CD8-positive, alpha-beta memory T cell (primary cell): ENCODE measurements at regions not wholly inside any gene's neighbourhood (a gene's known extent, or its start where the extent isn't known, plus 50 kb on each side); places are given as distances from the start of the nearest gene placed in this dataset.
"Not testable (repeated sequence)": the region's sequence is repeated elsewhere in the genome, so short reads cannot be mapped to it uniquely, and the experiment has no call there.

Source experiments
- CTCF ChIA-PET: fragments of 350-600 bp; sonication (Branson Sonifier 250); formaldehyde crosslinking; loops from one replicate; lab custom pipeline; 2021; ENCODE audit warnings: antibody characterized with exemption; lab: Charles Lee
- POLR2A ChIA-PET: fragments of 350-600 bp; sonication (Branson Sonifier 250); formaldehyde crosslinking; loops from one replicate; lab custom pipeline; 2021; ENCODE audit warnings: antibody characterized with exemption; lab: Charles Lee
- DNase-seq, 5 donors: peaks; one replicate each; pipeline versions ENCODE4 v3.0.0 to v3.0.0-alpha.2; 2020 to 2022; ENCODE audit warnings: mixed read lengths in 1 of 5
- H3K27ac ChIP-seq: one replicate; pipeline ENCODE4 v1.7.0; 2013; ENCODE audit warnings: low read depth, mild to moderate bottlenecking, low read length, moderate library complexity
- H3K27me3 ChIP-seq: 2 replicates; pipeline ENCODE4 v1.7.0; 2013; ENCODE audit warnings: low read length, mild to moderate bottlenecking; ENCODE audit not compliant: insufficient read depth, poor library complexity, severe bottlenecking
- H3K36me3 ChIP-seq: 2 replicates; pipeline ENCODE4 v1.7.0; 2013; ENCODE audit warnings: mild to moderate bottlenecking, low read length, moderate library complexity; ENCODE audit not compliant: insufficient read depth
- H3K4me1 ChIP-seq: 2 replicates; pipeline ENCODE4 v1.7.0; 2013; ENCODE audit warnings: mild to moderate bottlenecking, low read length, moderate library complexity; ENCODE audit not compliant: insufficient read depth
- H3K4me3 ChIP-seq: 2 replicates; pipeline ENCODE4 v1.7.0; 2013; ENCODE audit warnings: mild to moderate bottlenecking, low read length
- H3K9me3 ChIP-seq: 2 replicates; pipeline ENCODE4 v1.7.0; 2013; ENCODE audit warnings: mild to moderate bottlenecking, low read length
- H3K27ac Mint-ChIP-seq, 8 donors: one replicate each; pipeline ENCODE4 v1.8.0; 2020 to 2021; ENCODE audit warnings: mixed read lengths in 8 of 8, mild to moderate bottlenecking in 6 of 8, inconsistent platforms in 3 of 8, moderate library complexity in 3 of 8
- H3K27me3 Mint-ChIP-seq, 2 donors: one replicate each; pipeline ENCODE4 v1.8.0; 2020 to 2021; ENCODE audit warnings: mixed read lengths in 2 of 2, mild to moderate bottlenecking in 1 of 2, moderate library complexity in 1 of 2
- H3K36me3 Mint-ChIP-seq, 3 donors: one replicate each; pipeline ENCODE4 v1.8.0; 2020 to 2021; ENCODE audit warnings: mixed read lengths in 3 of 3, inconsistent platforms in 1 of 3, mild to moderate bottlenecking in 1 of 3
- H3K4me1 Mint-ChIP-seq, 3 donors: one replicate each; pipeline ENCODE4 v1.8.0; 2020 to 2021; ENCODE audit warnings: mixed read lengths in 3 of 3, inconsistent platforms in 1 of 3, mild to moderate bottlenecking in 1 of 3
- H3K4me3 Mint-ChIP-seq, 7 donors: one replicate each; pipeline ENCODE4 v1.8.0; 2020 to 2021; ENCODE audit warnings: mixed read lengths in 7 of 7, mild to moderate bottlenecking in 6 of 7, moderate library complexity in 4 of 7, inconsistent platforms in 2 of 7
- H3K9me3 Mint-ChIP-seq, 5 donors: one replicate each; pipeline ENCODE4 v1.8.0; 2020 to 2022; ENCODE audit warnings: mixed read lengths in 5 of 5, mild to moderate bottlenecking in 3 of 5, moderate library complexity in 2 of 5, inconsistent platforms in 1 of 5

GRCh38 chr10:45229823-45230222 lies 85.6 kb downstream of the OR13A1 start:
- Mint-ChIP-seq H3K9me3 (peaks cover 12 to 17% (median 15%) of the 10 kb centered on the region in 5 donors), H3K27me3 (peaks cover 6 to 31% of the 10 kb centered on the region in 2 donors), H3K27ac (no peak overlapping the region), H3K4me3 (no peak overlapping the region), H3K4me1 (no peaks in the 10 kb centered on the region), H3K36me3 (peaks cover 0 to 10% (median 0%) of the 10 kb centered on the region in 3 donors)
- ChIA-PET POLR2A (no interaction called here), CTCF (no interaction called here)
- Histone ChIP-seq H3K4me1 (no peaks in the 10 kb centered on the region), H3K36me3 (no peaks in the 10 kb centered on the region), H3K27ac (no peak overlapping the region), H3K27me3 (no peaks in the 10 kb centered on the region), H3K4me3 (no peak overlapping the region), H3K9me3 (no peaks in the 10 kb centered on the region)
- no peak for DNase-seq

GRCh38 chr10:45235260-45235769 lies 80.1 kb downstream of the OR13A1 start:
- H3K4me1 ChIP-seq, H3K4me3 ChIP-seq, H3K36me3 Mint-ChIP-seq, H3K9me3 ChIP-seq, H3K27ac Mint-ChIP-seq, POLR2A ChIA-PET, H3K27me3 ChIP-seq, H3K27ac ChIP-seq, H3K4me3 Mint-ChIP-seq, H3K4me1 Mint-ChIP-seq, H3K9me3 Mint-ChIP-seq, H3K36me3 ChIP-seq: not testable (repeated sequence)
- CTCF ChIA-PET: interaction anchor here (1.3 to 2.1 kb wide), 4 partner anchors 11 to 18 kb away, joined by 4 to 16 read pairs (median 8); no protein-coding TSS in a partner anchor
- peaks cover 10 to 20% of the 10 kb centered on the region in 2 donors for H3K27me3 Mint-ChIP-seq
- peak; percentile 20 to 66 (median 50) for DNase-seq

DNA sequence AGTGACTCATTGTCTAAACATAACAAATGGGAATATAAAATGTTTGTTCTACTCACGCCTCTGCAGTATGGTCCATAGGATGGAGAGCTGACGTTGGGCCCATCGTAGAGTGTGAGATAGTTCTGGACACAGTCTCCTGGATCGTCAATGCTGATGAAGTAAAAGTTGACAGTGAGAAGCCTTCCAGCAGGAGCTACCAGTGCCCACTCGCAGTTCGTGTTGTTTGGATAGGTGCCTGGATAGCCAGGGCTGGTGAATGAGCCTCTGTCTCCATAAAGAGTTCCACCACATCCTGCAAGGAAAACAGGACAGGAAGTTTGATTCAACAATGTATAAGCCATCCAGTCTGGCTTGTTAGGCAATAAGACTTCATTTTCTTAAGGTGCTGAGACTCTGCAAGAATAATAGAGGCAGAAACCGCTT lies 79.6 kb downstream of the OR13A1 start:
- no peaks in the 10 kb centered on the region for H3K9me3 Mint-ChIP-seq
- DNase-seq: no peak
- no peak overlapping the region for H3K27ac ChIP-seq
- POLR2A ChIA-PET: no interaction called here
- no peak overlapping the region for H3K4me3 ChIP-seq
- H3K4me1 Mint-ChIP-seq: no peaks in the 10 kb centered on the region
- H3K9me3 ChIP-seq: no peaks in the 10 kb centered on the region
- H3K4me3 Mint-ChIP-seq: no peak overlapping the region
- no peak overlapping the region for H3K27ac Mint-ChIP-seq
- no peaks in the 10 kb centered on the region for H3K36me3 Mint-ChIP-seq
- peaks cover 10 to 16% of the 10 kb centered on the region in 2 donors for H3K27me3 Mint-ChIP-seq
- CTCF ChIA-PET: interaction anchor here (1.3 to 2.1 kb wide), 4 partner anchors 10 to 19 kb away, joined by 4 to 16 read pairs (median 8); no protein-coding TSS in a partner anchor
- H3K27me3 ChIP-seq: no peaks in the 10 kb centered on the region
- no peaks in the 10 kb centered on the region for H3K36me3 ChIP-seq
- H3K4me1 ChIP-seq: no peaks in the 10 kb centered on the region

DNA sequence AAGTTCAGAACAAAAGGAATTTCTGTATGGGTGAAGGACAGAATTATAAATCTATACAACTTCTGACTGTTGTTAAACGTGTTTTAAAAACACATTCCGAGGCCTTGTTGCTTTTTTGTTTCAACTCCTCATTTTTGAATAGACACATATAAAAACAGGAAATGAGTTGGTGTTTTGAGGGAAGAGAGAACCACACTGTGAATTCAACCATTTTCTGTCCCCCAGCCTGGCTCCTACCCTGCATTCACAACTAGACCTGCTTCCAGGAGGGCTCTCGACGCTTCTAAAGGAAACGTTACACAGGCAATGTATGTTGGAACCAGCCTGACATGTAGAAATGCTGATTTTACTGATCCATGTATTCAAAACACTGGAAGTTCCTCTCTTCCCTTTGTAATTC lies 76.5 kb downstream of the OR13A1 start:
- ChIA-PET CTCF (no interaction called here), POLR2A (no interaction called here)
- Mint-ChIP-seq H3K4me3 (no peak overlapping the region), H3K27ac (no peak overlapping the region), H3K9me3 (no peaks in the 10 kb centered on the region), H3K4me1 (peaks cover 0 to 3% (median 0%) of the 10 kb centered on the region in 3 donors), H3K27me3 (peaks cover 3 to 6% of the 10 kb centered on the region in 2 donors), H3K36me3 (no peaks in the 10 kb centered on the region)
- Histone ChIP-seq H3K27me3 (no peaks in the 10 kb centered on the region), H3K4me3 (no peak overlapping the region), H3K27ac (no peak overlapping the region), H3K9me3 (no peaks in the 10 kb centered on the region), H3K36me3 (no peaks in the 10 kb centered on the region), H3K4me1 (no peaks in the 10 kb centered on the region)
- no peak for DNase-seq

DNA sequence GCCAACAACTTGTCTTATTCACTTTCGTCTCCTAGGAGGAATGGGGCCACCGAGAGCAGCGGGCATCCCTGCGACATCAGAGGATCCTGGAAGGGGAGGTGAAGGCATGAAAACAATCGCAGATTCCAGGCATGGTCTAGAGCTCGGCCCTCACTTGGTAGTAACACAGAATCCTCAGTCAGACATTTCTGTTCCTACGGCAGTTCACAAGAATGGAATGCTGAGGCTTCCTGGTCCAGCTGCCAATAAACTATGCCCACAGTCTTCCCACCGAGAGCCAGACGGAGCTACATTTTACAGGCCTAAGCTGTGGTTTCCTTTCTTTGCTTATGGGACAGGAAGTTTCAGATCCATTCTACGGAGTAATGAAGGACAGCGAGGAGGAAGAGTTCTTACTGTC lies 75.8 kb downstream of the OR13A1 start:
- Mint-ChIP-seq H3K36me3 (no peaks in the 10 kb centered on the region), H3K9me3 (no peaks in the 10 kb centered on the region), H3K4me3 (no peak overlapping the region), H3K4me1 (peaks cover 0 to 3% (median 0%) of the 10 kb centered on the region in 3 donors), H3K27me3 (peaks cover 4 to 8% of the 10 kb centered on the region in 2 donors), H3K27ac (no peak overlapping the region)
- Histone ChIP-seq H3K4me3 (no peak overlapping the region), H3K9me3 (no peaks in the 10 kb centered on the region), H3K4me1 (no peaks in the 10 kb centered on the region), H3K27me3 (no peaks in the 10 kb centered on the region), H3K27ac (no peak overlapping the region), H3K36me3 (no peaks in the 10 kb centered on the region)
- CTCF ChIA-PET: no interaction called here
- DNase-seq: no peak
- POLR2A ChIA-PET: no interaction called here

DNA sequence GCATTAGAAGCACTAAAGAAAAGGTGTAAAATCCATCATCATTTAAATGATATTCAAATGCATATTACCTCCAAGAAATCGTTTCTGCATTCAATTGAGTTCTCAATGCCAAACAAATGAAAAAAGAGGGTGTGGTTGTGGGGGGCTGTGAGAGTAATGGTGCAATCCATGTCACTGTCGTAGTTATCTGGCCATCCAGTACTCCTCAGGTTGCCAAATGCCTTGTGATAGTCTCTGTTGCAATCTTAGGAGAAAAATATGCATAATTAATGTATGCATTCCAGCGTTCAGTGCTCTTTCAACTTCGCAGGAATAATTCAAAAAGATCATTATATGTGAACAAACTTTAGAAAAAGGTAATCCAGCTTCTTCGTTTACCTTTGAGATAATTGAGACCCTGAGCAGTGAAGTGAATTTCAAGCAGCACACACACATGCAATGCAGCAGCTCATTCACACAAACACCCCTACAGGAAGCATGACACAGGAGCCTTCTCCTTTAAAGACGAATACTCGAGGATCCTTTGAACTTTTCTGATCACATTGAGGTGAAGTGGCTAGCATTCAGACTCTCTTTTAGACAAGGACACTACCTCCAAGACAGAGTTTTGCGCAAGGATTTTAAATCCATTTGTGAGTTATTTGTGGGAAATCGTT lies 73.4 kb downstream of the OR13A1 start:
- DNase-seq: no peak
- POLR2A ChIA-PET: no interaction called here
- peaks cover 4% of the 10 kb centered on the region in 2 donors for H3K27me3 Mint-ChIP-seq
- Histone ChIP-seq H3K27me3 (no peaks in the 10 kb centered on the region), H3K4me1 (no peaks in the 10 kb centered on the region), H3K27ac (no peak overlapping the region), H3K36me3 (no peaks in the 10 kb centered on the region), H3K4me3 (no peak overlapping the region), H3K9me3 (no peaks in the 10 kb centered on the region)
- no peaks in the 10 kb centered on the region for H3K36me3 Mint-ChIP-seq
- H3K4me1 Mint-ChIP-seq: peaks cover 0 to 3% (median 0%) of the 10 kb centered on the region in 3 donors
- peak overlapping the region in 1 of 8 donors; percentile 16 for H3K27ac Mint-ChIP-seq
- no peak overlapping the region for H3K4me3 Mint-ChIP-seq
- CTCF ChIA-PET: interaction anchor here (1.8 kb wide), 1 partner anchor 8 kb away, joined by 7 read pairs; no protein-coding TSS in a partner anchor
- H3K9me3 Mint-ChIP-seq: no peaks in the 10 kb centered on the region

DNA sequence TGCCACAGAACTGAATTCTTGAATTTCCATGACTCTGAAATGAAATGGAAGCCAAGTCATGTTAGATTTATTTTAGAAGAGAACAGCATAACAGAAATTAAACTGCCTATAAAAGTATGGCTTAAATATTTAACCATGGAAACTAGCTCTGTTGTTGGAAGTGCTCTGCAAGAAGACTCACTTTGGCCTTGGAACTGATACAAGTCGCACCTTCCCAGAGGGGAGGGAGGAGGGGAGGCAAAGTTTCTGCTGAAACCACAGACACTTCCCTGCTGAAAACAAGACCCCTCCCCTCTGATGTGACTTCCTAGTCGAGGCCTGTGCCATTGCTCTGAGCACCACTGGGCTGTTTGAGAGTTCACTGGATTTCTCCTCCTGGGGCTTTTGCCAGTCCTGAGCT lies 72.1 kb downstream of the OR13A1 start:
- Mint-ChIP-seq H3K27me3 (peaks cover 4% of the 10 kb centered on the region in 2 donors), H3K4me1 (peaks cover 0 to 3% (median 0%) of the 10 kb centered on the region in 3 donors), H3K9me3 (no peaks in the 10 kb centered on the region), H3K4me3 (no peak overlapping the region), H3K27ac (peak overlapping the region in 1 of 8 donors; percentile 25), H3K36me3 (no peaks in the 10 kb centered on the region)
- DNase-seq: no peak
- no peaks in the 10 kb centered on the region for H3K4me1 ChIP-seq
- H3K27ac ChIP-seq: no peak overlapping the region
- no peaks in the 10 kb centered on the region for H3K27me3 ChIP-seq
- H3K36me3 ChIP-seq: no peaks in the 10 kb centered on the region
- H3K9me3 ChIP-seq: no peaks in the 10 kb centered on the region
- no peak overlapping the region for H3K4me3 ChIP-seq
- ChIA-PET POLR2A (no interaction called here), CTCF (no interaction called here)

- POLR2A ChIA-PET: no interaction called here
- no peaks in the 10 kb centered on the region for H3K27me3 ChIP-seq
- no peak for DNase-seq
- no peak overlapping the region for H3K4me3 ChIP-seq
- H3K27me3 Mint-ChIP-seq: peaks cover 6 to 17% of the 10 kb centered on the region in 2 donors
- H3K9me3 ChIP-seq: no peaks in the 10 kb centered on the region
- H3K36me3 ChIP-seq: no peaks in the 10 kb centered on the region
- H3K36me3 Mint-ChIP-seq: no peaks in the 10 kb centered on the region
- H3K4me3 Mint-ChIP-seq: no peak overlapping the region
- CTCF ChIA-PET: interaction anchor here (2.1 kb wide), 1 partner anchor 11 kb away, joined by 10 read pairs; no protein-coding TSS in a partner anchor
- no peaks in the 10 kb centered on the region for H3K4me1 ChIP-seq
- H3K9me3 Mint-ChIP-seq: no peaks in the 10 kb centered on the region
- H3K4me1 Mint-ChIP-seq: peaks cover 5 to 8% (median 6%) of the 10 kb centered on the region in 3 donors
- H3K27ac Mint-ChIP-seq: no peak overlapping the region
- no peak overlapping the region for H3K27ac ChIP-seq
Measured at GRCh38 chr10:45246522-45246921, 68.9 kb downstream of the OR13A1 start.
